ENCODE measurements at regions not wholly inside any gene's neighbourhood (a gene's known extent, or its start where the extent isn't known, plus 50 kb on each side); places are given as distances from the start of the nearest gene placed in this dataset.

DNA sequence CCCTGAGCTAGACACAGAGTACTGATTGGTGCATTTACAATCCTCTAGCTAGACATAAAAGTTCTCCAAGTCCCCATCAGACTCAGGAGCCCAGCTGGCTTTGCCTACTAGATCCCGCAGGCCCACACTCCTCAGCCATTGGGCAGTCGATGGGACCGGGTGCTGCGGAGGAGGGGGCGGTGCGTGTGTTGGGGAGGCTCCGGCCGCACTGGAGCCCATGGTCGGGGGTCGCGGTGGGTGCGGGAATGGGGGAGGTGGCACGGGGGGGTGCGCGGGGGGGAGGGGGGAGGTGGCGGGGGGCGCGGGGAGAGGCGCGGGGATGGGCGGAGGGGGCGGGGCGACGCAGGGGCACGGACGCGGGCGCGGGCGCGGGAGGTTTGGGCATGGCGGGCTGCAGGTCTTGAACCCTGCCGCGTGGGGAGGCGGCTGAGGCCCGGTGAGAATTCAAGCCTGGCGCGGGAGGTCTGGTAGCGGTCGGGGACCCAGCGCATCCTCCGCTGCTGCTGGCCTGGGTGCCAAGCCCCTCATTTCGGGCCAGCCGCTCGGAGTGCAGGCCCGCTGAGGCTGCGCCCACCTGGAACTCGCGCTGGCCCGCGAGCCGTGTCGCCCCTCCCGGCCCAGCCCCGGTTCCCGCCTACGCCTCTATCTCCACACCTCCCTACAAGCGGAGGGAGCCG is 674.1 kb downstream of the SLITRK5 start:
- no peak overlapping the region for H3K4ac ChIP-seq (ENCODE audit: low read depth, low read length)
- in situ Hi-C loops (cut with MboI; ENCODE audit: low sequenced_read_pairs), result no loop called here

More for the DNA sequence above, 674.1 kb downstream of the SLITRK5 start:
- ChIA-PET CTCF (no interaction called here), POLR2A (ENCODE audit: unreplicated experiment) (no interaction called here)
- Histone ChIP-seq H3K14ac (replicated peaks; ENCODE audit: low read depth, low read length) (no peak overlapping the region), H2BK15ac (ENCODE audit: low read depth, low read length) (no peak overlapping the region), H3K4me3 (ENCODE audit: insufficient read depth, low read depth, low read length) (no peak overlapping the region), H3K27me3 (ENCODE audit: control insufficient read depth, insufficient read depth, low read length) (no peaks in the 10 kb centered on the region), H4K91ac (ENCODE audit: insufficient read depth, low read depth, low read length) (no peak overlapping the region), H3K18ac (ENCODE audit: low read depth, low read length) (no peak overlapping the region), H4K5ac (ENCODE audit: low read depth, low read length) (no peak overlapping the region), H3K9ac (ENCODE audit: low read depth, low read length) (no peak overlapping the region), H2AK5ac (ENCODE audit: low read depth, low read length) (no peak overlapping the region), H3K4me1 (ENCODE audit: control insufficient read depth, insufficient read depth, low read length) (no peaks in the 10 kb centered on the region), H3K36me3 (ENCODE audit: control insufficient read depth, insufficient read depth, low read length) (no peaks in the 10 kb centered on the region), H2AK9ac (replicated peaks; ENCODE audit: low read depth, low read length, poor library complexity) (no peak overlapping the region), H4K8ac (ENCODE audit: low read depth in 2 of 2, low read length in 2 of 2) (no peak overlapping the region), H3K27ac (ENCODE audit: insufficient read depth, low read length) (no peak overlapping the region), H3K9me1 (ENCODE audit: insufficient read depth, low read length) (no peaks in the 10 kb centered on the region), H3K4me2 (ENCODE audit: low read depth, low read length) (no peak overlapping the region), H2AFZ (replicated peaks; ENCODE audit: low read length, poor library complexity) (no peak overlapping the region), H3K23ac (ENCODE audit: low read depth, low read length) (no peak overlapping the region), H3K56ac (ENCODE audit: extremely low read depth, insufficient read depth, low read length) (no peak overlapping the region), H3K9me3 (ENCODE audit: control insufficient read depth, insufficient read depth, low read length) (peaks cover 3% of the 10 kb centered on the region), H2BK120ac (ENCODE audit: low read depth, low read length) (no peak overlapping the region), H3K79me1 (ENCODE audit: low read depth in 1 of 2, low read length in 2 of 2) (no peaks in the 10 kb centered on the region), H2BK5ac (ENCODE audit: low read depth, low read length, poor library complexity, severe bottlenecking) (no peak overlapping the region), H4K20me1 (ENCODE audit: insufficient read depth, low read length) (no peaks in the 10 kb centered on the region), H2BK20ac (ENCODE audit: low read depth, low read length) (no peak overlapping the region)
- BruUV-seq (replicated peaks), result no TSS peak
- intact Hi-C loops (cut with micrococcal nuclease) (no loop called here), dilution Hi-C loops (cut with HindIII; ENCODE audit: low sequenced_read_pairs, unreplicated experiment) (no loop called here)
- ATAC-seq (ENCODE audit: low read depth) (no peak), DNase-seq (no peak)
- no peak for TF ChIP-seq SMC3 (IDR thresholded peaks at IDR 0.05; ENCODE audit: low read depth, low read length)
- TF ChIP-seq POLR2A (IDR thresholded peaks at IDR 0.05; ENCODE audit: low read depth, low read length), result no peak
- TF ChIP-seq CHD1 (IDR thresholded peaks at IDR 0.05; ENCODE audit: low read depth, low read length), result no peak
- WGBS, 2 experiments (ENCODE audit: extremely low coverage in 2 of 2, insufficient read length in 1 of 2), result 95% methylated on average over 10 of the region's 59 CpGs; no CpG with 5 or more reads in 1 of the 2 experiments

All from IMR-90 (cell line).